GM18873 (cell line): ENCODE measurements at regions not wholly inside any gene's neighbourhood (a gene's known extent, or its start where the extent isn't known, plus 50 kb on each side); places are given as distances from the start of the nearest gene placed in this dataset.

Source experiments
- ATAC-seq: cut with Tn5 transposase; IDR thresholded peaks from one replicate; pipeline ENCODE4 v1.9.1; 2021; ENCODE audit warnings: mild to moderate bottlenecking, moderate library complexity, moderate number of reproducible peaks; ENCODE audit not compliant: unreplicated experiment, low FRiP score

GRCh38 chr18:77967071-77967470 is 717.4 kb downstream of the GALR1 start:
- no peak for ATAC-seq

GRCh38 chr18:77967791-77968190 is 718.1 kb downstream of the GALR1 start:
- ATAC-seq, result no peak

GRCh38 chr18:77969972-77970371 is 720.3 kb downstream of the GALR1 start:
- no peak for ATAC-seq

GRCh38 chr18:77970814-77971213 is 721.2 kb downstream of the GALR1 start:
- no peak for ATAC-seq

- no peak for ATAC-seq
Observed at GRCh38 chr18:77973745-77974144, 724.1 kb downstream of the GALR1 start.

- no peak for ATAC-seq
Observed at GRCh38 chr18:77974329-77974728, 724.7 kb downstream of the GALR1 start.

- no peak for ATAC-seq
Observed at GRCh38 chr18:77977331-77977730, 727.7 kb downstream of the GALR1 start.

- no peak for ATAC-seq
Observed at GRCh38 chr18:77980275-77980674, 730.6 kb downstream of the GALR1 start.

GRCh38 chr18:77981874-77982273 is 732.2 kb downstream of the GALR1 start:
- ATAC-seq, result no peak

GRCh38 chr18:77983270-77983669 is 733.6 kb downstream of the GALR1 start:
- no peak for ATAC-seq

- no peak for ATAC-seq
Observed at GRCh38 chr18:77984178-77984577, 734.5 kb downstream of the GALR1 start.

- ATAC-seq, result no peak
Observed at GRCh38 chr18:77984833-77985232, 735.2 kb downstream of the GALR1 start.

- ATAC-seq, result no peak
Observed at GRCh38 chr18:77985526-77986281, 736.1 kb downstream of the GALR1 start.

- ATAC-seq, result no peak
Observed at GRCh38 chr18:77990131-77990530, 740.5 kb downstream of the GALR1 start.

GRCh38 chr18:77990901-77991300 is 741.3 kb downstream of the GALR1 start:
- ATAC-seq, result no peak

GRCh38 chr18:77992057-77992456 is 742.4 kb downstream of the GALR1 start:
- no peak for ATAC-seq

- ATAC-seq, result no peak
Observed at GRCh38 chr18:77993188-77993981, 743.7 kb downstream of the GALR1 start.

- no peak for ATAC-seq
Observed at GRCh38 chr18:77995593-77995992, 745.9 kb downstream of the GALR1 start.

- no peak for ATAC-seq
Observed at GRCh38 chr18:77996737-77997136, 747.1 kb downstream of the GALR1 start.

- ATAC-seq, result no peak
Observed at GRCh38 chr18:78001811-78002210, 752.2 kb downstream of the GALR1 start.

- ATAC-seq, result no peak
Observed at GRCh38 chr18:78006006-78006773, 756.5 kb downstream of the GALR1 start.
